Stimulated activated CD4-positive, alpha-beta T cell treated with anti-CD3 and anti-CD28 coated beads, Interleukin-1b, Interleukin-23, amount 100 ng/mL, for 4 hours (primary cell): ENCODE measurements at regions not wholly inside any gene's neighbourhood (a gene's known extent, or its start where the extent isn't known, plus 50 kb on each side); places are given as distances from the start of the nearest gene placed in this dataset.
A peak's percentile ranks its signal among the peaks of the same experiment; 100 is the strongest.

Experiments
- DNase-seq, 2 donors: peaks; one replicate each; pipeline ENCODE4 v3.0.0-alpha.2; 2020; ENCODE audit warnings: low read depth in 2 of 2

DNA sequence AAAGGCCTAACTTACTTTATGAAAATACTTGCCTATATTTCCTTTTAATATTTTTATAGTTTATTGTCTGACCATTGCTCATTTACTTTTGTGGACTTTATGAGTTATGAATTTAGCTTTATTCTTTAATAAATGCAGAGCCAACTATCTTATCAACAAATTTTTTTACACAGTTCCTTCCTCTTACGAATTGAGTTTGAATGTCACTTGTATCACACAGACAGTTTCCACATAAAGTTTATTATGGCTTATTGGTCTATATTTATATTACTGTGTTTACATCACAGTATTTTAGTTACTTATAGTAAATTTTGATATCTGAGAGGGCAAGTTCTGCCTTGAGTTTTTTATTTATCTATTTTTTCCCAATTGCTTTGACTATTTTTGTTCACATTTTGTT lies 450.6 kb downstream of the C4orf33 start:
- no peak for DNase-seq

GRCh38 chr4:129550281-129550785 lies 454.4 kb downstream of the C4orf33 start:
- no peak for DNase-seq

DNA sequence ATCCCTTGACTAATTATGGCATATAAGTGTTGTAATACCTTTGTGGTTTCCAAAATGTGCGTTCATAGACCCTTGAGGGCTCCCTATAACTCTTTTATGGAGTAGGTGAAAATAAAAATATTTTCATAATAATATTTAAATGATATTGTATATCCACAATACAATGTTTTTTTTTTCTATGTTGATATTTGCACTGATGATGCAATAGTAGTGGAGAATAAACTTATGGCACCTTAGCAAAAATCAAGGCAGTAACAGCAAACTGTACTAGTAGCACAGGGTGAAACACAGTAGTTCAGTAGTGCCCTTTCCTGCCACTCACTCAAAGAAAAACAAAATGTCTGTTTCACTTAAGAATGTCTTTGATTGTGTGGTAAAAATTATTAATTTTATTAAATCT lies 465.3 kb downstream of the C4orf33 start:
- no peak for DNase-seq

GRCh38 chr4:129561886-129562671 lies 466.1 kb downstream of the C4orf33 start:
- no peak for DNase-seq

GRCh38 chr4:129565214-129565613 lies 469.3 kb downstream of the C4orf33 start:
- no peak for DNase-seq

DNA sequence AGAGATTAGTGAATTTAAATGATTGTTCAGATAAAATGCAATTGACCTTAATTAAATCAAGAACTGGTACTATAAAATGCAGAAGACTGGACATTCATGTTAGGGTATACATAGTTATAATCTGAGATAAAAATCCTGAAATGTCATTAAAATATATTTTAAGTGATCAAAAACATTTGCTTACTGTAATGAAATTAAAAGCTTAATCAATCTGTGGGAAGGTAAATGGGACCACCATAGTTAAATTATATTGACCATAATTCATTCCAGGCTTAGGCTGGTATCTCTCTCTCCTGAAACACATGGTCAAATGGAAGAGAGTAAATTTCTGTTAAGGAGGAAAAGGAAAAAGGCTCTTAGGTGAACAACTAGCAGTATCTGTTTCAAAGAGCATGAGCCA lies 474.4 kb downstream of the C4orf33 start:
- no peak for DNase-seq

GRCh38 chr4:129578336-129578735 lies 482.4 kb downstream of the C4orf33 start:
- no peak for DNase-seq

GRCh38 chr4:129581305-129581704 lies 485.4 kb downstream of the C4orf33 start:
- DNase-seq: no peak

GRCh38 chr4:129583868-129584267 lies 487.9 kb downstream of the C4orf33 start:
- DNase-seq: no peak

DNA sequence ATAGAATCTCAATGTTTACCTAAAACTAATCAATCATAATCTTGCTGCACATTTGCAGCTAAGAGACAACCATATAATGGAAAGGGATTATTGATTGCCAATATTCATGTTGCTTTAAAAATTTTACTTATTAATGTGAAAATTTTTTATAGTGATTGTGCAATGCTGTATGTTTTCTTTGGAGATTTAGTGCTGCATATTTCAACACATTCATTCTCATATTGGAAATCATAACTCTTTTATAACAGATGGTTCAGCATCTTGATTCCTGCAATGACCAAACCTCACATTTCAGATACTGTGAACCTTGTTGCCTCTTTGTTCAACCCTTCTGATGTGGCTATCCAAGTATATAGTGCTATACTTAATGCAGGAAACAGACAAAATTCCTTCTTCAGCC lies 502.6 kb downstream of the C4orf33 start:
- DNase-seq: no peak

- DNase-seq: no peak
These were observed 504.9 kb downstream of the C4orf33 start for GRCh38 chr4:129600898-129601297.

GRCh38 chr4:129602447-129602846 lies 506.5 kb downstream of the C4orf33 start:
- DNase-seq: no peak

DNA sequence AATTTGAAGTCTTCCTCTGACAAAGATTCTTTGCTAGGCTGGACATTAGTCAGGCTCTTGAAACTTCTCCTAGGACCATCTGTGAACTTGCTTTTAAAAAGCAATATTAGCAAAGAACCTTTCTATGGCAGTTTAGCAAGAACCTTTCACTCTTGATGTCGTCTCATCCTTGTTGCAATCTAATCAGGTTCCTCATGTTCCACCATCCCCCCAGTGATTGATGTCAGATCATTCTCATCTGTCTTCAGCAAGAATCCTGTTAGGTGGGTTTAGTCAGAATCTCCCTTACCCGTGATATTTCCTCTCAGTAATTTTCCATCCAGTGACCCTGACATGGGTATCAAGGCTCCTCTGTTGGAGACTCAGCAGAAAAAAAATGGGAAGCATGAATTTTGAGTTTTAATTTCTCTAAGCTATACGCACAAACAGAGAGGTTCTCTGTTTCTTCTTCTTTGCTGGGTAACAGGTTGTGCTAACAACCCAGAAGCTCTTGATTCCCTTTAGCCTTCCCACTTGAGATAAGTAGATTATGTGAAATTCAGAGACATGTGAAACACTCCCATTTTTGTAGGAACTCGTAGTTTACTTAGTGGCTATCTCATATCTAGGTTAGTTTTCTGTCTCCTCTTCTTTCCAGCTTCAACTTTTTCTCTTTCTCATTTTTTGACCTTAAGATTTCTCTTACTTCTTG lies 507.4 kb downstream of the C4orf33 start:
- no peak for DNase-seq

- no peak for DNase-seq
These were observed 508.8 kb downstream of the C4orf33 start for GRCh38 chr4:129604632-129605255.

DNA sequence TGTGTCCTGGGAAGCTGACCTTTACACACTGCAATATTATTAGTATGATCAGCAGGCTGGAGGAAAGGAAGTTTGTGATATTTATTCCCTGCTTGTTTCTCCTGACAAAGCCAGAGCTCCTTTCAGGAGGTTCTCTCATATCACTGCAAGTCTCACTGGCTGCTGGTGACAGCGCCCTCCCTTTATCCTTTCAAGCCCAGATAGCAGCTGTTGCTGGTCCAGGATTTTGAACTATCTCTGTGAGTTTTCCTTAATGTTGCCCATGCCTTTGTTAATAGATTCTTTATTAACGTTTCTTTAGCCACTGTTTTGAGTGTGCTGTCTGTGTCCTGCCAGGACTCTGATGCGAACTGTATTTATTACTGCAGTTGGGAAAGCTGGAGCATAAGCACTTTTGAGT lies 518.7 kb downstream of the C4orf33 start:
- DNase-seq: no peak

- no peak for DNase-seq
These were observed 526.6 kb downstream of the C4orf33 start for GRCh38 chr4:129622566-129622965.

GRCh38 chr4:129623233-129623875 lies 527.4 kb downstream of the C4orf33 start:
- DNase-seq: no peak

DNA sequence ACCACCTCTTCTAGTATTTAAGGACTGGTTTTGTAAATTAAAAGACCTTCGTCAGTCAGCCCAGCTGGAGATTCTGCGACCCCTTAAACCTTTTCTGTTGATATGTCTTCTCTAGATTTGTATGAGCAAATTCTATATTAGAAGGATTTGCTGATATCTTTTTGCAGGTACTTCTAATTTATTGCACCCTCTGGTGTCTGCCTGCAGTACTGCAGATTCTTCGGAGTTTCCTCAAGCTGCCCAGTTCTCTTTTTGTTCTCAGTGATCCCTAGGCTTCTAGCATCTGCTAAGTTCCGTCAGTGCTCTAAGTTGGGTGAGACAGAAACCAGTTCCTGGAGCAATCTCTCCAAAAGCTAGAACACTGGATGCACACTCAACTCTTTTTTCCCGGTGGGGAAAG lies 545.2 kb downstream of the C4orf33 start:
- DNase-seq: peak in 1 of 2 donors; percentile 9

DNA sequence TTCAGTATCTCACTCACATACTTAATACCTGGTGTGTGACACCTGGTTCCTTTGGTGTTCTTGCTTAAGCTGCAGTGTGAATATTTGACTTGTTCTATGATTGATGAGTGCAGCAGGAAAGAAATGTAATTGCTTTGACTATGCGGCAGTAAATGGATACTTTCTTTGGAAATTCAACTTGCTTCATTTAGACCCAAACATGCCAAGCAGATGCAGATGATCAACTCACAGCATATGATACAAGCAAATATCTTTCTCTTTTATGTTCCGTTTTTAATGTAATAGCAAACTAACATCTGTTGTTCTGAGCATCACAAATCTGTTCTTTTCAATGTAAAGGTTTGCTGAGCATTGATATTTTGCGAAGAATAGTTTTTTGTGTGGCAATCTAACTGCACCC lies 549.5 kb downstream of the C4orf33 start:
- DNase-seq: no peak

DNA sequence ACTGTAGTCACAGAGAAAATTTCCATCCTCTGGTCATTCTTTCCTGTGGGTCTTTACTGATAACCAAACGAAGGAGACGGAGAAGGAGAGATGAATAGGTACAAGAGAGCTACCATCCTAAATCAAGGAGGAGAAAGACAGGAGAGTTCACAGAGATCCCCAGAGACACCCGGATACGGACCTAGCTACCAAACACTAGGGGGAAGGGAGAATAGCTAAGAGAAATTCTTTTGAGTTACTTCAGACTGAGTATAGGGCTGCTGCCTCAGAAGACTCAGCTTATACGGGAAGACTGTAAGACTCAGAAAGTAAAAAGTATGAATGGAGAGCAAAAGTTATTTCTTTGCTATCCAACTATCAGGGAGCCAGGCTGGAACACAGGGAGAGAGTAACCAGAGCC lies 572.1 kb downstream of the C4orf33 start:
- no peak for DNase-seq

- no peak for DNase-seq
These were observed 577.0 kb downstream of the C4orf33 start for GRCh38 chr4:129672941-129673340.

DNA sequence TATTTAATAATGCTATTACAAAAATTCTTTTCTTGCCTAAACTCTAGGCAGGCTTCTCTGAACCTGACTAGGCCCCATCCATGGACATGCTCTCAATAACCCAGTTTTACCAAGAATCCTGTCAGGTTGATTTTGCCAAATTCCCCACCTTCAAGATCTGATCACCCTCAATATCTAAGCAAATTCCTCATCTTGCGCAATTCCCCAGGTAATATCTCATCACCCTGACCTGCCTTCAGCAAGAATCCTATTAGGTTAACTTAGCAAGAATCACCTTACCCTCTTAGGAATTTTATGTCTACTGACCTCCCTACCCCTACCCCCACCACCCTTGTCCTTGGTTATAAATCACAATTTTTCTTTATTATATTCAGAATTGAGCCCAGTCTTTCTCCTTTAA lies 579.1 kb downstream of the C4orf33 start:
- no peak for DNase-seq
